HG02981 (cell line): ENCODE measurements at regions not wholly inside any gene's neighbourhood (a gene's known extent, or its start where the extent isn't known, plus 50 kb on each side); places are given as distances from the start of the nearest gene placed in this dataset.
A peak's percentile ranks its signal among the peaks of the same experiment; 100 is the strongest.
"Not testable (repeated sequence)": the region's sequence is repeated elsewhere in the genome, so short reads cannot be mapped to it uniquely, and the experiment has no call there.

Experiments
- ATAC-seq: cut with Tn5 transposase; IDR thresholded peaks from one replicate; pipeline ENCODE4 v1.9.1; 2021; ENCODE audit warnings: mild to moderate bottlenecking, moderate library complexity; ENCODE audit not compliant: unreplicated experiment

DNA sequence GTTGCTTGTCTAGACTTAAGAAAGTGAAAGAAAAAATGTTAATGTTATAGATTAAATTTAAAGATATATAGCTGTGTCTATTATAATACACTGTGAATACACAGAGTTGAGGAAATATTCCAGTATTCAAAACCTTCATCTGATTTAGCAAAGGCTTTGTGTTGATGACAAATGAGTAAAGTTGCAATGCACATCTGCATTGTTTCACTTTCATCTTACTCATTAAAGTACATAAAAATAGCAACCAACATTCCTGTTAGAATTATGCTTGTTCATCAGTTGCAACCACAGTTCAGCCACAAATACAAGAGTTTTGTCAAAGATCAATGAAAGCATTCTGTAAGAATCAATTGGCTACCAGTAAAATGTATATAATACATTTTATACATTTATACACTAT, 346.4 kb upstream of the SLC7A11 start:
- no peak for ATAC-seq

DNA sequence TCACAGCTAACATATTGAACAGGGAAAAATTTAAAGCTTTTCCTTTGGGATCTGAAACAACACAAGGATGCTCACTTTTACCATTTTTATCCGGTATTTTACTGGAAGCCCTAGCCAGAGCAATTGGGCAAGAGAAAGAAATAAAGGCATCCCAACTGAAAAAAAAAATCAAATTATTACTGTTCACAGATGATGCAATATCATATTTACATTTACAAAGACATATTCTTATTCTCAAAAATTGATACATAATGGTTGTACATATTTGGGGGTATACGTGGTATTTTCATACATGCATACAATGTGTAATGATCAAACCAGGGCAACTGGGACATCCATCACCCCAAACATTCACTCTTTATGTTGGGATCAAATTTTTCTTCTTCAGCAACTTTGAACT, 337.0 kb upstream of the SLC7A11 start:
- no peak for ATAC-seq

DNA sequence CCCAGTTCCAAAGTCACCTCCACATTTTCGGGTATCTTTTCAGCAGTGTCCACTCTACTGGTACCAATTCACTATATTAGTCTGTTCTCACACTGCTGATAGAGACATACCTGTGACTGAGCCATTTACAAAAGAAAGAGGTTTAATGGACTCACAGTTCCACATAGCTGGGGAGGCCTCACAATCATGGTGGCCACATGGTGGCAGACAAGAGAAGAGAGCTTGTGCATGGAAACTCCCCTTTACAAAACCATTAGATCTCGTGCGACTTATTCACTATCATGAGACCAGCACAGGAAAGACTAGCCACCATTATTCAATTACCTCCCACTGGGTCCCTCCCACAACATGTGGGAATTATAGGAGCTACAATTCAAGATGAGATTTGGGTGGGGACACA, 335.7 kb upstream of the SLC7A11 start:
- ATAC-seq, result not testable (repeated sequence)

DNA sequence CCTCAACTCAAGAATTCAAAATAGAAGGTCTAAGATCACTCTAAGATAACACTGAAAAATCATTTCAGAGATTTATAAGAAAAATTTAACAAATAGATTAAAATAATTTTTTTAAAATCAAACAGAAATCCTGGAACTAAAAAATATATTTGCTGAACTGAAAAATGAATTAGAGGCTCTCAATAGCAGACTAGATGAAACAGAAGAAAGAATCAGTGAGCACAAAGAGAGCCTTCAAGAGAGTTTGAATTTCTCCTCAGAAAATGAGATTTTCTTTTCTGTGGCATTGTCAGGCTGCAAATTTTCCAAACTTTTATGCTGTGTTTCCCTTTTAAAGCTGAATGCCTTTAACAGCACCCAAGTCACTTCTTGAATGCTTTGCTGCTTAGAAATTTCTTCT, 335.0 kb upstream of the SLC7A11 start:
- ATAC-seq, result no peak

DNA sequence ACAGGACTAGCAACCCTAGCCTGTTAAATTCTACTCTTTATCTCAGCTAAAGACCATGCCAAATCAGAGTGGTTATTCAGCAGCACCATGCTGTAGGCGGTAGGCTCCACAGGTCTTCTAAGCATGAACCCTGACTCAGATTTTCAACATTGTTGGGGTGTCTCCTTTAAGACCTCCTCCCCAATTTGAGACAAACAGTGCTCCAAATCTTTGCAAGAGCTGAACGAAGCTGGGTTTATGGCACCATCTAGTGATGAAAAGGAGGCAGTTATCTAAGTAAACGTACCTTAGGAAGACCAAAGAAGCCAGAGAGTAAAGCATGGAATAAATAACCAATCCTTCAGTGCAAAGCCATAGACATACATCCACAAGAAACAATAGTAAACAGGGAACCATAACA, 334.5 kb upstream of the SLC7A11 start:
- ATAC-seq, result no peak

DNA sequence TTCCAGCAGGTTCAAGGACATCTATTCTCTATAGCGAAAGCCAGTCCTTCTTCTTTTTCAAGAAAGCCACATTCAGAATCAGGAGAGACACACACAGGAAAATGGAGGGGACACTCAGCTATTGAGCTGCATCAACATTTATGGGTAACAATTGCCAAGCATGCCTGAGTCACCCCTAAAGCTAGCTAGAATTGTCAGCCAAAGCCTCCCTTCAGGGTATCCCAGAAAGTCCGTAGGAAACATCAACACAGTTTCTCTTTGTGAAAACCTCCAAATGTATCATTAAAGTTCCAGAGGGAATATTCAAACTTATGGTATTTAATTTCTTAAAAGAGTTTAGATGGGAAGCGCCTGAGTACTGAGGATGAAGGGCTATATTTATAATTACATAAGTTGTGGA, 331.1 kb upstream of the SLC7A11 start:
- ATAC-seq, result no peak

DNA sequence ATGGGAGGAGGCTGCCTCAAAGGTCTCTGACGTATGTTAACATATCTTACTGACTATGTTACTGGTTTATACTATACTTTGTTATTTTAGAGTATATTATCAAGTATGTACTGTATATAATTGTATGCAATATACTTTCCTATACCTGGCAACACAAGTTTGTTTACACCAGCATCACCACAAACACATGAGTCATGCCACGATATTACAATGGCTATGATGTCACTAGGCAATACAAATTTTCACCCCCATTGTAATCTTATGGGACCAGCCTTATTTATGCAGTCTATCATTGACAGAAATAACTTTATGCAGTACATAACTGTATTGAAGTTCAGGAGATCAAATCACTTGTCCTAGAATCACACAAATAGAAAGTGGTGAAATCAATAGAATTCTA, 329.9 kb upstream of the SLC7A11 start:
- no peak for ATAC-seq

DNA sequence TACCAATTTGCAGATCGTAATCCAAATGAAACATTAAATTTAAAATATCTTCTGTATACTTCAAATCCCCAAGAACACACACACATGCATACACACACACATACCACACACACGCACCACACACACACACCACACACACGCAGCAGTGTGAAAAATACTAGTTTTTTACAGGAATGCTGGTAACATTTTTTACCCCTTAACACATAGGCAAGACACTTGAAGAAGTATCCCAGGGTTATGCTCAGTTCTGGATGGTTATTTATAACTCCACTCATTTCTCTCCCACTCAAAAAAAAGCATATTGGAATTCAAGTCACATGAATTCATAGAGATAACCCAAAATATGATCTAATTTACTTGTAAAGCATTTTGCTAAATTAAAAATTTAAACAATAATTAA, 325.5 kb upstream of the SLC7A11 start:
- ATAC-seq, result no peak

DNA sequence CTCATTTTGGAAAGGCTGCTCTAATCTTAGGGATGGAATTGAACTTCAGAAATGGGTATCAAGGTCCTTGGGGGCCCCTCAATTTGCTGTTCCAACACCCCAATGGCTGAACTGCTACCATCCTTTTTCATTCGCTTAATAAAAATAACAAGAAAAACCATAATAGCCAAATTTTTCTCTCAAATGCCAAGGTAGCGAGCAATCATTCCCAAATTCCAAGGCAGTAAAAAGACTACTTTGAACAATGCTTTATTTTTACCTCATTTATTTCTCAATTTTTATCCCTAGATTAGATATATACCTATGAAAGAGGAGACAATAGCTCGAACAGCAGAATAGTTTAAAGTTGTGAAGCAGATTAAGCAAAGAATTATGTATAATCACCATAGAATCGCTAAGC, 323.4 kb upstream of the SLC7A11 start:
- ATAC-seq, result no peak

DNA sequence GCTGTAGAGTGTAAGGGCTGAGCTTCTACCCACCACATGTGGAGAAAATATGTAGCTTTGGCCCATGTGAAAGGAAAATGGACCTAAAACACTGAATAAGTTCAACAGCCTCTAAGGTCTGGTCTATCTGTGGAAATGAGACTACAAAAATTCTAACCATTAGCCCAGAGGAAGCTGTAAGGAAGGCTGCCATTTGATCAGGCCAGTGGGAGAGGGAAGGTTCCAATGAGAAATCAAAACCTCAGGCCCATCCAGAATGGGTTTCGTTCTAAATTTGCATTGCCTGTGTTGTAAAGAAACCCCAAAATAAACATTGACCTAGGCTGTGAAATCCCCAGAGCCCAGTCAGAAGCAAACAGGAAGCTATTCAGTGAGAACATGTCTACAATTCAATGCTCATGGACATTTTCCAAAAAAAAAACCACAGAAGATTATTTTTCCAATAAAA, 320.4 kb upstream of the SLC7A11 start:
- peak; percentile 75 for ATAC-seq

DNA sequence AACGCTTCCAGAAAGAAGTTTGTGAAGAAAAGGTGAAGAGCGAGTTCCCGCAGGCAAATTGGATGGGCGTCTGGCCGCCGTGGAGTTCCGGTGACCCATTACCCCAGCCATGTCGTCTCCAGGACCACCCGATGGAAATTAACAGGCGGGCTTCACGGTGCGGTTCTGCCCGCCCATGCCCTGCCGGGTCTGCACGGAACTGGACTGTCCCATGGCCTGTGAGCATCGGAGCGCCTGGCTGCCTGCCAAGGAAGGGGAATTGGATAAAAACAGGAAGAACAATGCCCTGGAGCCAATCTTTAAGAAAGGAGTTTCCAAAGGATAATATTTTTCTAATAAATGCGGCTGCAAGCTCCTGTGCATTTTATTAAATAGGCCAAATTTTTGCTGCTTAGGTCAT, 319.8 kb upstream of the SLC7A11 start:
- no peak for ATAC-seq

DNA sequence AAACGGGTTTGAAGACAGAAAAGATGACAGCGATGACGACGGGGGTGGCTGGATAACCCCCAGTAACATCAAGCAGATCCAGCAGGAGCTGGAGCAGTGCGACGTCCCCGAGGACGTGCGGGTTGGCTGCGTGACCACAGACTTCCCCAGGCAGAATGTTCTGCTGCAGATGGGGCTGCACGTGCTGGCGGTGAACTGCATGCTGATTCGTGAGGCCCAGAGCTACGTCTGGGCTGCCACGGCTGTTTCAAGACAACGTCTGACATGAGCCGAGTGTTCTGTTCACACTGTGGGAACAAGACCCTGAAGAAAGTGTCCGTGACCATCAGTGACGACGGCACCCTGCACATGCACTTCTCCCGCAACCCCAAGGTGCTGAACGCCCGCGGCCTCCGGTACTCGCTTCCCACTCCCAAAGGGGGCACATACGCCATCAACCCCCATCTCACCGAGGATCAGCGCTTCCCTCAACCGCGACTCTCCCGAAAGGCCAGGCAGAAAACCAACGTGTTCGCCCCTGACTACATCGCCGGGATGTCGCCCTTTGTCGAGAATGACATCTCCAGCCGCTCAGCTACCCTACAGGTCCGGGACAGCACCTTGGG, 319.2 kb upstream of the SLC7A11 start:
- no peak for ATAC-seq

DNA sequence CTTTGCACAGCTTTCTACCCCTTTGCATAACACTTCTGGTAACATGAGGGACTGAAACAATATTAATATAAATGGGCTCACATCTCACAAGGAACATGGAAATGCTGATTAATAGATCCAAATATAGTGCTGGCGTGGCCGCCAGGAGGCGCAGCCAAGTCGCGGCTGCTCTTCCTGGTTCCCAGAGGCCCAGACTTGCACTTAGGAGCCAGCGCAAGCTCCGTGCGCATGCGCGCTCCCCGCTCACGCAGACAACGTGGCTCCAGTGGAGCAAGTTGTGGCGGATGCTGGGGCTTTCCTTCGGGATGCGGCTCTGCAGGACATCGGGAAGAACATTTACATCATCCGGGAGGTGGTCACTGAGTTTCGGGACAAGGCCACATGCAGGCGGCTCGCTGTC, 318.3 kb upstream of the SLC7A11 start:
- ATAC-seq, result no peak

DNA sequence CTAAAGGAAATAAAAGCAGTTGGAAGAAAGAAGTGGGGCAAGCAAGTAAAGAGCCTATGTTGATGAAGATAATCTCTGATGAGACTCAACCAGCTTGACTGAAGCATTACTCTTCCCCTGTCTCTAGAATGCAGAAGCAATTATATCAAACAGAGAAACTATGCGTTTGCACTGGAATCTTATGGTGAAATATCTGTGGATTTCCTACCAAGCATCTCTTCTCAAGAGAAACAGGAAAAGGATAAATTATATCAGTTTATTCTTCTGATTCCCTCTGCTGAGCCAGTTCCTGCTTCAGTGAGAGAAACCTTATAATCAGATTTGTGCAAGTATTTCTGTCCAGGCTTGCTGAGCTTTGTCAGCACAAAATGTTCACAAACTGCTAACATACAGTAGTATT, 316.7 kb upstream of the SLC7A11 start:
- ATAC-seq, result no peak

DNA sequence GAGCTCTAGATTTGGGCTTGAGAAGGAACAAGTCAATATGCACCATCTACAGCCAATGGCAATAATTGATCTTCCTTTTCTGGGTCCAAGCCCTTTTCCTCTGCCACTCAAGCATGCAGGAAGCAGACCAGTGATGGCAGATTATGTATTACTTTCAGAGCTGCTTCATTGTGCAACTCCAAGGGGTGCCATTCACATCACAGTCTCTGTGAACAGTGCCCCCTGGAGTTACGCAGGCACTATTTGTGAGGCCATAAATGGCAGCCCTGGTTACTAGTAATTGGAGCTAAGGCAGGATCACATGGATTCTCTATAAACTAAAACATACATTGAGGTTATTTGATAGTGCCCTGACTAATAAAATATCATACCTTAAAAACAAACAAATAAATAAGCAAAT, 313.4 kb upstream of the SLC7A11 start:
- peak; percentile 90 for ATAC-seq

DNA sequence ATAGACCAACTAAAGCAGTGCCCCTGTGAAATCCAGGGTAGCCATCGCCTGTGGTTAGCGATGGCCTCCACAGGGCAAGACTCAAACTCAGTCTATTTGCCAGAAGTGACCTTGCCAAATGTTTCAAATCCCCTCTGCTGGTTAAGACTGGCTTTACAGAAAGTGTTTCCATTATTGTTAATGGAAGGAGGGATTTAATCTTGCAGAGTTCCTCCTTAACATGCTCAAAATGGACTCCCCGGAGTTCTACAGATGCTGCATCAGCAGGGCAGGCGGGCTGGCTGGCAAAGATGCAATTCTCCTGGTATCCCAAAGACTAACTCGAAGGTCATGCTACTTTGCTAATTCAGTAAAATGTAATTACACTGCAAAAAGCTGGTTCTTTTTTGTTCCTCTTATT, 313.0 kb upstream of the SLC7A11 start:
- no peak for ATAC-seq

DNA sequence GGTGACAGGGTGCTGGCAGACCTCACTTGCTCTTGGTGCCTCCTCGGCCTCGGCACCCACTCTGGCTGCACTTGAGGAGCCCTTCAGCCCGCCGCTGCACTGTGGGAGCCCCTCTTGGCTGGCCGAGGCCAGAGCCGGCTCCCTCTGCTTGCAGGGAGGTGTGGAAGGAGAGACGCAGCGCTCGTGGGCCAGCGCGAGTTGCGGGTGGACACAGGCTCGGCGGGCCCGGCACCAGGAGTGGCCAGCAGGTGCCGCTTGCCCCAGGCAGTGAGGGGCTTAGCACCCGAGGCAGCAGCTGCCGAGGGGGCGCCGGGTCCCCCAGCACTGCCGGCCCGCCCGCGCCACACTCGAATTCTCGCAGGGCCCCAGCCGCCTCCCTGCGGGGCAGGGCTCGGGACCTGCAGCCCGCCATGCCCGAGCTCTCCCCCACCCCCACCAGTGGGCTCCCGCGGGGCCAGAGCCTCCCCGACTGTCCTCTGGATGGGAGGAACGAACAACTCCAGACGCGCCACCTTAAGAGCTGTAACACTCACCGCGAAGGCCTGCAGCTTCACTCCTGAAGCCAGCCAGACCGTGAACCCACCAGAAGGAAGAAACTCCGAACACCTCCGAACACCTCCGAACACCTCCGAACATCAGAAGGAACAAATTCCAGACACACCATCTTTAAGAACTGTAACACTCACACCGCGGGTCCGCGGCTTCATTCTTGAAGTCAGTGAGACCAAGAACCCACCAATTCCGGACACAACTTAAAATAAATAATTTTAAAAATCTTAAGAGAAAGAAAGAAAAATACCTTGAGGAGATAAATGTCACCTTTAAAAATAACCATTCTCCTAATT, 311.1 kb upstream of the SLC7A11 start:
- ATAC-seq, result no peak

DNA sequence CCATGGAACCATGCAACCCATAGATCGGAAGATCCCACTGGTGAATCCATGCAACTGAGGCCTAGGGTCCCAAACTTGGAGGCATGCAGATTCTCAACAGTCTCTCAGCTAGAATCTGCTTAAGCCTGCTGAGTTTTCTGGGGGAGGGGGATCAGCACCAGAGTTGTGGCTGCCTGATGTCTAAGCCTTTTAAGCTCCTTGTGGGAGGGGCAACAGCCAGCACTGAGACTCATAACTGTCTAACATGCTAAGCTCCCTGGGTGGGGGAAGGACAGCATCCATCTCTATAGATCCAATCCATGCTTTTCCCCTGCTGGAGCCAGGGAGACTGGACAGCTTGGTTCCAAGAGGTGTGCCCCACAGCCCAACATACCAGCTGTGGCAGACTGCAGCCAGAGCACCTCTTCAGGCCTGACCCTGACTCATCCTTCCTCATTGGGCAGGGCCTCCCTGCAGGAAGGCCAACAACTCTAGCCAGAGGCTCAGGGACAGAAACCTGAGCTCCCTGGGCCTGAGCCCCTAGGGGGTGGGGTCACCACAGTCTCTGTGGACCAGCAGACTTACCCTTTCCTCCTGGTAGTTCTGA, 300.1 kb upstream of the SLC7A11 start:
- ATAC-seq, result no peak

DNA sequence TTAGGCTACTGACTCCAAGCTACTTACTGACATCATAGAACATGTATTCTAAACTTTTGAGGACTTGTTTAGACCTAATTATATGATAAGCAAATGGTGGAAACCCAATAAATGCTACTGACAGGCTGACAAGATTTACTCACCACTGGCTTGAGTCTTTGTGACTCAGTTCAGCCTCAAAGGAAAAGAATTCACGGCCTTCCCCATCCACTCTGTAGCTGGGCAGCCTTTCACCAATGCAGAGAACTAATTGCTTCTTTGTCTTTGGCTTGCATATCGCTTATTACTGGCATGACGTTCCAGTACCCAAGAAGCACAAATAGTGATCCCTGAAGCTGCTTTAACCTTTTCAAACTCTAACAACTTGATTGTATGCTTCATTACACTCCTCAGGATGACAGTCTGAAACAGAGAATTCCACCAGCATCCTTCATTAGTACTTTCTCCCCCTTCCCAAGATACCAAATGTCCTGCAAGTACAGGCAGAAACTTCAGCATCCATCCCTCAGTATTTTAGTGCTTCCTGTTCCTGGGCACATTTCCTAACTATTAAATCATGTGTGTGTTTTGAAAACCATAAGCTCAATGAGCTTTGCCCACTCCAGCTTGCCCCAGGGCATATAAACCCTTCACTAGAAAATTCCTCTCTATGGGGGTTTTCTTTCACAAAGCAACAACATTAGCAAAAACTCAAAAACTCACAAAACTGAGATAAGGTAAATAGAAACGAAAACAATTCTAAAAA, 298.1 kb upstream of the SLC7A11 start:
- no peak for ATAC-seq

DNA sequence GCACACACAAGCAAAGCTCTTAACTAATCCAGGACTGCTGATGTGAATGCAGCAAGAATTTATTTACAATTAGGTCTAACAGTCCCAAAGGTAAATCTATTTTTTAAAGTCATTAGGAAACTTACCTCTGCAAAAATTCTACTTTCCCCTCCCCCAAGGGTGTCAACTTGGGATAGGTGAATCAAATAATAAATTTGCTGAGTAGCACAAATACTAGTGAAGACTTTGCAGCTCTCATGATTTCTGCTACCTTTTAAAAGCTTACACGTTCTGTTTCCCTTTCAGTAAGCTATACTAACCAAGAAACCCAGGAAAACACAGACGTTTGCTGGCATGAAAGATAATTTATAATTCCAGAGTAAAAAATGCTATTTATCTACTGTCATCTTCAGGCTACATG, 296.6 kb upstream of the SLC7A11 start:
- no peak for ATAC-seq

DNA sequence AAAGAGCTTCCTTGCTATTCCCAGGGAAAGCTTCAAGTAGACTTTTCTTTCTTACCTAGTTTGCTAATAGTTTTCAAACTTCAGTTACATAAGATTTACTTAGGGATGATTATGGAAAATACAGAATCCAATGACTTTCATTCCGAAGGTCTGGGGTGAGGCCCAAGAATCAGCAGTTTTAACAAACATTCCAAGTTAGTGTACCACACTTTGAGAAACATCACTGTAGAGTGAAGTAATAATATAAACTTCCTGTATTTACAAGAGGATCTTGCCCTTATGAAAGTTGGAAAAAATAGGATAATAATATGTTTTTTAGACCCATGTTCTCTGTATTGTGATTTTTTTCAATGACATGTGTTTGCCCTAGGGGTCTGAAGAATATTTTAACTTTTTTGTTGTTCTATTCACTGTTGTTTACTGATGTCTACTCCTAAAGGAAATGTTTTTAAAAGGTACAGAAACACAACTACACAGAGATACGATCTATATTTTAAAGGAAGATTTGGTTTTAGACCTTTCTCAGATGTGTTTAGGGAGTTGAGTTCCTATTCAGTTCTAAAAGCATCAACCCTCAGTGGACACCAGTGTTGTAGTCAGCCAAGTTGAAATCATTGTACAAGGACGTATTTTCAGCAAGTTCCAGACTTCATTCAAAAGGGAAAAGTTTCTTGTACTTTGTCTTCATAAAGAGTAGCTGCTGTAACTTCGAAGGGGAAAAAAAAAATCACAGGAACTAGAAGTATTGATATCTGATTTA, 295.8 kb upstream of the SLC7A11 start:
- no peak for ATAC-seq
